GM21576 (cell line): ENCODE measurements at regions not wholly inside any gene's neighbourhood (a gene's known extent, or its start where the extent isn't known, plus 50 kb on each side); places are given as distances from the start of the nearest gene placed in this dataset.

Experiments used
- ATAC-seq: cut with Tn5 transposase; IDR thresholded peaks from one replicate; pipeline ENCODE4 v1.9.1; 2021; ENCODE audit warnings: mild to moderate bottlenecking, moderate library complexity; ENCODE audit not compliant: unreplicated experiment

- no peak for ATAC-seq
These were observed 382.7 kb downstream of the C6orf118 start for GRCh38 chr6:164926686-164927085.

- no peak for ATAC-seq
These were observed 383.5 kb downstream of the C6orf118 start for GRCh38 chr6:164925681-164926530.

- ATAC-seq, result no peak
These were observed 384.7 kb downstream of the C6orf118 start for GRCh38 chr6:164924674-164925073.

- ATAC-seq, result no peak
These were observed 392.2 kb downstream of the C6orf118 start for GRCh38 chr6:164917211-164917610.

- no peak for ATAC-seq
These were observed 393.3 kb downstream of the C6orf118 start for GRCh38 chr6:164916087-164916486.

GRCh38 chr6:164911873-164912580 lies 397.4 kb downstream of the C6orf118 start:
- no peak for ATAC-seq

GRCh38 chr6:164911151-164911550 lies 398.3 kb downstream of the C6orf118 start:
- ATAC-seq, result no peak

GRCh38 chr6:164906766-164907165 lies 402.6 kb downstream of the C6orf118 start:
- no peak for ATAC-seq

GRCh38 chr6:164905311-164905710 lies 404.1 kb downstream of the C6orf118 start:
- no peak for ATAC-seq

GRCh38 chr6:164898412-164898811 lies 411.0 kb downstream of the C6orf118 start:
- ATAC-seq, result no peak

GRCh38 chr6:164897523-164898235 lies 411.7 kb downstream of the C6orf118 start:
- no peak for ATAC-seq

GRCh38 chr6:164889980-164890379 lies 419.4 kb downstream of the C6orf118 start:
- ATAC-seq, result no peak

GRCh38 chr6:164887660-164888059 lies 421.7 kb downstream of the C6orf118 start:
- no peak for ATAC-seq

GRCh38 chr6:164882236-164882635 lies 427.2 kb downstream of the C6orf118 start:
- ATAC-seq, result no peak

GRCh38 chr6:164871783-164872182 lies 437.6 kb downstream of the C6orf118 start:
- ATAC-seq, result no peak

GRCh38 chr6:164870164-164870563 lies 439.2 kb downstream of the C6orf118 start:
- ATAC-seq, result no peak

GRCh38 chr6:164861967-164862366 lies 447.4 kb downstream of the C6orf118 start:
- no peak for ATAC-seq

- no peak for ATAC-seq
These were observed 449.6 kb downstream of the C6orf118 start for GRCh38 chr6:164859816-164860215.

- no peak for ATAC-seq
These were observed 453.3 kb downstream of the C6orf118 start for GRCh38 chr6:164856138-164856537.

GRCh38 chr6:164855281-164855680 lies 454.1 kb downstream of the C6orf118 start:
- no peak for ATAC-seq

GRCh38 chr6:164854526-164854925 lies 454.9 kb downstream of the C6orf118 start:
- ATAC-seq, result no peak

GRCh38 chr6:164845773-164846172 lies 463.6 kb downstream of the C6orf118 start:
- ATAC-seq, result no peak
